Glomerular visceral epithelial cell (primary cell): ENCODE measurements at regions not wholly inside any gene's neighbourhood (a gene's known extent, or its start where the extent isn't known, plus 50 kb on each side); places are given as distances from the start of the nearest gene placed in this dataset.
"Not testable (repeated sequence)": the region's sequence is repeated elsewhere in the genome, so short reads cannot be mapped to it uniquely, and the experiment has no call there.

ENCODE experiments used
- DNase-seq: peaks from one replicate; pipeline ENCODE4 v3.0.0-alpha.2; 2016; ENCODE audit errors: extremely low spot score

- no peak for DNase-seq
These were observed 357.3 kb downstream of the NPHP4 start for GRCh38 chr1:5634893-5635292.

- DNase-seq = no peak
These were observed 359.4 kb downstream of the NPHP4 start for GRCh38 chr1:5632814-5633213.

- no peak for DNase-seq
These were observed 360.0 kb downstream of the NPHP4 start for GRCh38 chr1:5632224-5632623.

- no peak for DNase-seq
These were observed 363.8 kb downstream of the NPHP4 start for GRCh38 chr1:5628416-5628815.

GRCh38 chr1:5623399-5623798 lies 368.8 kb downstream of the NPHP4 start:
- no peak for DNase-seq

DNA sequence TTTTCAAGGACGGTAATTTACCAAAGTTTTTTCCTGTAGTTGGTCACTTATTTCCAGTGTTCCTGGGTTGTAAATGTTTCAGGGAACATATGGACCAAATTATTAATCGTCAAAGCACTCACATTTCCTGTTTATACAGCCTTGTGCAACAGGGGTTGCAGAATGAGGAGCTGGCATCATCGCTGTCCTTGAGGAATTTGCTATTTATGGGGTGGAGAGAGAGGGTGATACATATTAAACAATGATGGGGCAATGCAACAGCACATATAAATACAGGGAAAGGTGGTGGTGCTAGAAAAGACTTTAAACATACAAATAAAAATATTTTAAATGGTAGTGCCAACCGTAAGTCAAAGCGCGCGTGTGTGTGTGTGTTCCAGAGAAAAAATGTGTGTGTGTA lies 369.8 kb downstream of the NPHP4 start:
- no peak for DNase-seq

- DNase-seq = no peak
These were observed 370.5 kb downstream of the NPHP4 start for GRCh38 chr1:5621692-5622091.

DNA sequence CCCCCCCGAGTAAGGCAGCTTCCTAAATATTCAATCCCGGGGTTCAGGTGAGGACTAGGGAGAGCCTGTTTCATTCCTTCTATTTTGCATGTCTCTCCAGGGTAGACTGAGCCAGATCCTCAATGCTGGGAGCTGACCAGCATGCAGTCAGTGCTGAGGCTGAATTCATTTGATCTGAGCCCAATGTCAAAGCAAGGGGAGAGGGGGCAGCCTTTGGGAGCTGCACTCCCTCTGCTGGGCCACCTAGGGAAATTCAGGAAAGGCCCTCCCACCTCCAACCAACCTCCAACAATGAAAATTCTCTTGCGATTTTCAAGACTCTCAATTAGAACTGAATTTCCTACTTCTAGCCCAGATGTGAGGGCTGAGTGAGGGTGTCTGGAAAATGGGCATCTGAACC lies 371.2 kb downstream of the NPHP4 start:
- no peak for DNase-seq

- DNase-seq = no peak
These were observed 371.8 kb downstream of the NPHP4 start for GRCh38 chr1:5620418-5620817.

- DNase-seq = no peak
These were observed 372.8 kb downstream of the NPHP4 start for GRCh38 chr1:5619469-5619868.

- DNase-seq = no peak
These were observed 374.7 kb downstream of the NPHP4 start for GRCh38 chr1:5617546-5617945.

DNA sequence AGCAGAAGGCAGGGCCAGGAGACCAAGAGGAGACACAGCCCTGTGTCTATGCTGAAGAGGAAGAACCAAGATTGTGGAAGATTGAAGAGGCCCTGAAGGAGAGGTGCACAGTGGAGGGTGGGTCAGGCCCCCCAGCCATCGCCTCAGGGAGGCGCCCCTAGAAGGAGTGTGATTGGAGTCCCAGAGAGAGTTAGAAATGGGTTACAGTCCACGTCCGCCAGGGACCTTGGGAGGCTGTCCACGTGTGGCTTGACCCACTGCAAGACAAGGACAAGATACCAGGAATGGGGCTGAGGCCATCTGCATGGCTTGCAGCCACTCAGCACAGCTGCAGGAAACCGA lies 375.1 kb downstream of the NPHP4 start:
- no peak for DNase-seq

GRCh38 chr1:5616366-5617178 lies 375.7 kb downstream of the NPHP4 start:
- no peak for DNase-seq

- DNase-seq = no peak
These were observed 377.1 kb downstream of the NPHP4 start for GRCh38 chr1:5615076-5615475.

DNA sequence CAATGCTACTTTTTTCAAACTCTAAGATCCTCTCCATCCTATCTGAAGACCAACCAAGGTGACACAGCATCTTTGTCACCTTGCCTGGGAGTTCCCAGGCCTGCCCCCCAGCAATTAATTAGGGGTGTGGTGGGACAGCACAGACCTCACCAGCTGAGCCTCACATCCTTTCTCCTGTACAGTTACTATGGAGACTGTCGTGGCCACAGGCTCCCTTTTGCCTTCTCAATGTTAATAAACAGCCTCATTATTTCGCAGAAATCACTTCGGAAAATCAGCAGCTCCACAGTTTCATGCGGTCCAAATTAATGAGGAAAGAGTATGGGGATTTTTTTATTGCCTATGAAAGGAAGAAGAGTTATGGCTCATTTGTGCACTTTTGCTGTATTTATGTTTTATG lies 378.3 kb downstream of the NPHP4 start:
- no peak for DNase-seq

- DNase-seq = no peak
These were observed 380.4 kb downstream of the NPHP4 start for GRCh38 chr1:5611851-5612250.

- DNase-seq = no peak
These were observed 380.8 kb downstream of the NPHP4 start for GRCh38 chr1:5611431-5611830.

GRCh38 chr1:5610432-5610831 lies 381.8 kb downstream of the NPHP4 start:
- DNase-seq = no peak

- no peak for DNase-seq
These were observed 388.7 kb downstream of the NPHP4 start for GRCh38 chr1:5603353-5604104.

DNA sequence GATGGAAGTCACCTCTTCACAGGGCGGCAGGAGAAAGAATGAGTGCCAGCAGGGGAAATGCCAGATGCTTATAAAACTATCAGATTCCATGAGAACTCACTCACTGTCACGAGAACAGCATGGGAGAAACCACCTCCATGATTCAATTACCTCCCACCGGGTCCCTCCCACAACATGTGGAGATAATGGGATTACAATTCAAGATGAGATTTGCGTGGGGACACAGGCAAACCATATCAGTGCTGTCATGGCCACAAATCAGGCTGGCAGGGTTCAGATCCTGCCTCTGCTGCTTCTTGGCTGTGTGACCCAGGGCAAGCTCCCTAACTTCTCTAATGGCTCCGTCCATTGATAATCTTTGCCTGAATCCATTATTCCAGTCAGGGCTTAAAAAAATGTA lies 389.5 kb downstream of the NPHP4 start:
- not testable (repeated sequence) for DNase-seq

DNA sequence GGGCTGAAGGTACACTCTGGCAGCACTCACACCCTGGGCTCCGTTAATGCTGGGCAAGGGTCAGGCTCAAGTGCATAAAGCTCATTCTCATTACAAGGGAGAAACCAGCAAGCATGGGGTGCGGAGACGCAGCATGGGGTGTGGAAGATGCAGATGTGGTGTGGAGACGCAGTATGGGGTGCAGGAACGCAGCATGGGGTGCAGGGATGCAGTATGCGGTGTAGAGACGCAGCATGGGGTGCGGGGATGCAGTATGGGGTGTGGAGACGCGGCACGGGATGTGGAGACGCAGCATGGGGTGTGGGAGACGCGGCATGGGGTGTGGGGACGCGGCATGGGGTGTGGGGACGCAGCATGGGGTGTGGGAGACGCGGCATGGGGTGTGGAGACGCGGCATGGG lies 390.7 kb downstream of the NPHP4 start:
- no peak for DNase-seq

DNA sequence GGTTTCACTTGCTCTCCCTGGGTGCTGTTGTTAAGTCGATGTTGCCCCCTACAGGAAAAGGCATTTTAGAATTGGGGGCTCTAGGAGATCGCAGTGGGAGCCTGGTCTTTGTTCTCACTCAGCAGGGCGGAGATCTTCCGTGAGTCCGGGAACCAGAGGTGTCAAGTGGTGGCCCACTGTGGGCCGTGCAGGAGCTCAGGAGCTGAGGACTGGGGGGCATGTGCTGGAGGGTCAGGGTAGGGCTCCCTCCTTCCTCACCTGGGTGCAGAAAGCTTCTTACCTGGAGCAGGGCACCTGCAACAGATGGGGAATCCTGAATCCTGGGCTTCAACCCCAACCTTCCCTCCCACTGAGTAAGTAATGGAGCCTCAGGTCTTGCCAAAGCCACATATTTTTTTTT lies 392.7 kb downstream of the NPHP4 start:
- DNase-seq = no peak

DNA sequence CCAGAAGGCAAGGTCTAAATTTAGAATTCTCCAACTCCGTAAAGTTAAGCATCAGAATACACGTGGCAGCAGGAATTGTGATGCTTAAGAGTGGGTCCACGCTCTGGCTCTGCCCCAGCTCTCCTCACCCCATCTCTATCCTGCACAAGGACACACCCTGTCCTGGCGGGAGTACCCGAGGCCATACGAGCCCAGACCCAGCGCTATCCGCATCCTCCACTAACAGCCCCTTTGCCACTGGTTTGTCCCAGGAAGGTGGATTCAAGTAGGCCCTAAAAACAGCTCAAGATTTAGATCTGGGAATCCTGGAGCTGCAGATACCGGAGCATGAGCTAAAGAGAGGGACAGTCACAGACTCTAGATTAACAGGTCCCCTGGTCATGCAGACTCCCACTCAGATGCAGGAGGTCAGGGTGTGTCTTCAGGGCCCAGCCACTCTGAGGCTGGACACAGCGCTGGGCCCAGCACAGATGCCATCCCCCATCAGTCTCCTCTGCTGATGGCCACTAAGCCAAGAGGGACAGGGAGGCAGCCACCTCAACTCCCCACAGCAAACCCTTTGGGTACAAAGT lies 393.3 kb downstream of the NPHP4 start:
- no peak for DNase-seq
